ENCODE measurements at regions not wholly inside any gene's neighbourhood (a gene's known extent, or its start where the extent isn't known, plus 50 kb on each side); places are given as distances from the start of the nearest gene placed in this dataset.

DNA sequence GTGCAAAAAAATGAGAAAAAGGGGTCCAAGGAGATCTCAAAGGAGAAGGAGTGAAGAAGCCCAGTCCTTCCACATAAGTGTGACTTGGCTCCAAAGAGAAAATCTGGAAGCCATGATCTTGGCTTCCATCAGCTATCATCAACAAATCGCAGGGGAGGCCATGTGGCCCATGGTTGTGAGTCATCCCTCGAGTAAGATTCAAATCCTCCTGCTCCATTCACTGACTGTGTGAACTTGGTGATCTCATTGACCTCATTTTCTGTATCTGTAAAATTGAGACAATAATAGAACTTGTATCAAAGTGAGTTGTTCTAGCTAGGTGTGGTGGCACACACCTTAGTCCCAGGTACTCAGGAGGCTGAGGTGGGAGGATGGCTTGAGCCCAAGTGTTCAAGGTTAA, 79.1 kb upstream of the OLIG2 start:
- Histone ChIP-seq H2AFZ (ENCODE audit: control insufficient read depth, low read length) (no peak overlapping the region), H3K9me3 (ENCODE audit: control insufficient read depth, low read depth, low read length) (no peaks in the 10 kb centered on the region), H3K9ac (ENCODE audit: control insufficient read depth, extremely low read depth, insufficient read depth, low read length) (no peak overlapping the region), H3K27ac (ENCODE audit: control insufficient read depth, insufficient read depth, low read length) (no peak overlapping the region), H3K79me2 (ENCODE audit: control insufficient read depth, insufficient read depth, low read length) (no peaks in the 10 kb centered on the region), H3K27me3 (ENCODE audit: control insufficient read depth, extremely low read depth, insufficient read depth, low read length) (peaks cover 5% of the 10 kb centered on the region), H3K36me3 (ENCODE audit: control insufficient read depth in 2 of 2, extremely low read depth in 1 of 2, insufficient read depth in 2 of 2, low read length in 2 of 2) (no peaks in the 10 kb centered on the region), H3K4me1 (ENCODE audit: control insufficient read depth, extremely low read depth, insufficient read depth, low read length) (no peaks in the 10 kb centered on the region), H3K9me1 (ENCODE audit: control insufficient read depth, extremely low read depth, insufficient read depth, low read length) (no peaks in the 10 kb centered on the region), H3K4me3 (ENCODE audit: control insufficient read depth in 2 of 3, extremely low read depth in 1 of 3, insufficient read depth in 2 of 3, low read depth in 1 of 3, low read length in 3 of 3) (no peak overlapping the region), H3K4me2 (ENCODE audit: control insufficient read depth, extremely low read depth, insufficient read depth, low read depth, low read length) (no peak overlapping the region), H4K20me1 (ENCODE audit: control insufficient read depth, extremely low read depth, insufficient read depth, low read length) (no peaks in the 10 kb centered on the region)
- TF ChIP-seq, protein P1, sequence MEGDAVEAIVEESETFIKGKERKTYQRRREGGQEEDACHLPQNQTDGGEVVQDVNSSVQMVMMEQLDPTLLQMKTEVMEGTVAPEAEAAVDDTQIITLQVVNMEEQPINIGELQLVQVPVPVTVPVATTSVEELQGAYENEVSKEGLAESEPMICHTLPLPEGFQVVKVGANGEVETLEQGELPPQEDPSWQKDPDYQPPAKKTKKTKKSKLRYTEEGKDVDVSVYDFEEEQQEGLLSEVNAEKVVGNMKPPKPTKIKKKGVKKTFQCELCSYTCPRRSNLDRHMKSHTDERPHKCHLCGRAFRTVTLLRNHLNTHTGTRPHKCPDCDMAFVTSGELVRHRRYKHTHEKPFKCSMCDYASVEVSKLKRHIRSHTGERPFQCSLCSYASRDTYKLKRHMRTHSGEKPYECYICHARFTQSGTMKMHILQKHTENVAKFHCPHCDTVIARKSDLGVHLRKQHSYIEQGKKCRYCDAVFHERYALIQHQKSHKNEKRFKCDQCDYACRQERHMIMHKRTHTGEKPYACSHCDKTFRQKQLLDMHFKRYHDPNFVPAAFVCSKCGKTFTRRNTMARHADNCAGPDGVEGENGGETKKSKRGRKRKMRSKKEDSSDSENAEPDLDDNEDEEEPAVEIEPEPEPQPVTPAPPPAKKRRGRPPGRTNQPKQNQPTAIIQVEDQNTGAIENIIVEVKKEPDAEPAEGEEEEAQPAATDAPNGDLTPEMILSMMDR (optimal IDR thresholded peaks at IDR 0.05 in 1 of 3, IDR thresholded peaks at IDR 0.05 in 1 of 3, conservative IDR thresholded peaks at IDR 0.05 in 1 of 3; ENCODE audit: extremely low read depth in 1 of 3, insufficient read depth in 2 of 3, low read length in 3 of 3), result no peak
- no peak for TF ChIP-seq EZH2 (IDR thresholded peaks at IDR 0.05; ENCODE audit: low read length)
- dilution Hi-C loops (cut with MboI; ENCODE audit: extremely low pct_ligation_motif_present, low sequenced_read_pairs), result no loop called here
- no peak for DNase-seq (ENCODE audit: low read depth, low spot score)
- FAIRE-seq, result no peak

DNA sequence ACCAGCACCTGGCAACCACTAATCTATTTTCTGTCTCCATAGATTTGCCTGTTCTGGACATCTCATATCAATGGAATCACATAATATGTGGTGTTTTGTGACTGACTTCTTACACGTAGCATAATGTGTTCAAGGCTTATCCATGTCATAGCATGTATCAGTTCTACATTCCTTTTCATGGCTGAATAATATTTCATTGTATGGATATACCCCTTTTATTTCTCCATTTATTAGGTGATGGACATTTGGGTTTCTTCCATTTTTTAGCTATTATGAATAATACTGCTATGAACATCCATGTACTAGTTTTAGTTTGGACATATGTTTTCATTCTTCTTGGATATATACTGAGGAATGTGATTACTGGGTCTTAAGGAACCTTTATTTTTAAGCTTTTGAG, 78.0 kb upstream of the OLIG2 start:
- no peaks in the 10 kb centered on the region for H3K79me2 ChIP-seq (ENCODE audit: control insufficient read depth, insufficient read depth, low read length)
- FAIRE-seq, result no peak

More for the DNA sequence above, 78.0 kb upstream of the OLIG2 start:
- TF ChIP-seq, protein P1 (optimal IDR thresholded peaks at IDR 0.05 in 1 of 3, IDR thresholded peaks at IDR 0.05 in 1 of 3, conservative IDR thresholded peaks at IDR 0.05 in 1 of 3; ENCODE audit: extremely low read depth in 1 of 3, insufficient read depth in 2 of 3, low read length in 3 of 3), result no peak
- no peak for TF ChIP-seq EZH2 (IDR thresholded peaks at IDR 0.05; ENCODE audit: low read length)
- H4K20me1 ChIP-seq (ENCODE audit: control insufficient read depth, extremely low read depth, insufficient read depth, low read length), result no peaks in the 10 kb centered on the region
- H3K27me3 ChIP-seq (ENCODE audit: control insufficient read depth, extremely low read depth, insufficient read depth, low read length), result peaks cover 14% of the 10 kb centered on the region
- H3K27ac ChIP-seq (ENCODE audit: control insufficient read depth, insufficient read depth, low read length), result no peak overlapping the region
- no peak overlapping the region for H3K4me2 ChIP-seq (ENCODE audit: control insufficient read depth, extremely low read depth, insufficient read depth, low read depth, low read length)
- no peak overlapping the region for H3K4me3 ChIP-seq (ENCODE audit: control insufficient read depth in 2 of 3, extremely low read depth in 1 of 3, insufficient read depth in 2 of 3, low read depth in 1 of 3, low read length in 3 of 3)
- H2AFZ ChIP-seq (ENCODE audit: control insufficient read depth, low read length), result no peak overlapping the region
- H3K9ac ChIP-seq (ENCODE audit: control insufficient read depth, extremely low read depth, insufficient read depth, low read length), result no peak overlapping the region
- no peak for DNase-seq (ENCODE audit: low read depth, low spot score)
- dilution Hi-C loops (cut with MboI; ENCODE audit: extremely low pct_ligation_motif_present, low sequenced_read_pairs), result no loop called here
- H3K9me1 ChIP-seq (ENCODE audit: control insufficient read depth, extremely low read depth, insufficient read depth, low read length), result no peaks in the 10 kb centered on the region
- H3K4me1 ChIP-seq (ENCODE audit: control insufficient read depth, extremely low read depth, insufficient read depth, low read length), result no peaks in the 10 kb centered on the region
- H3K36me3 ChIP-seq (ENCODE audit: control insufficient read depth in 2 of 2, extremely low read depth in 1 of 2, insufficient read depth in 2 of 2, low read length in 2 of 2), result no peaks in the 10 kb centered on the region
- no peaks in the 10 kb centered on the region for H3K9me3 ChIP-seq (ENCODE audit: control insufficient read depth, low read depth, low read length)

Data from keratinocyte (primary cell).